RWPE2 (cell line): ENCODE measurements at regions not wholly inside any gene's neighbourhood (a gene's known extent, or its start where the extent isn't known, plus 50 kb on each side); places are given as distances from the start of the nearest gene placed in this dataset.

Source experiments
- ATAC-seq: fragments of 200-7000 bp; cut with Tn5 transposase; 3 replicates; pipeline ENCODE4 v1.9.1; 2021; ENCODE audit warnings: low read depth
- DNase-seq: peaks from one replicate; pipeline ENCODE4 v3.0.0-alpha.2; 2020; ENCODE audit warnings: low spot score
- H3K27ac ChIP-seq: fragments of 450-650 bp; 2 replicates; pipeline ENCODE4 v1.5.1; 2017; ENCODE audit warnings: mild to moderate bottlenecking; ENCODE audit not compliant: poor library complexity, severe bottlenecking
- H3K27me3 ChIP-seq: fragments of 250-450 bp; sonication (Bioruptor Pico); 2 replicates; pipeline ENCODE4 v1.5.1; 2021; ENCODE audit warnings: mild to moderate bottlenecking, moderate library complexity; ENCODE audit not compliant: insufficient read depth, poor library complexity, severe bottlenecking
- H3K36me3 ChIP-seq: fragments of 250-450 bp; sonication (Bioruptor Pico); 2 replicates; pipeline ENCODE4 v1.5.1; 2020; ENCODE audit warnings: low read depth, mild to moderate bottlenecking, moderate library complexity
- H3K4me1 ChIP-seq: fragments of 250-450 bp; sonication (Bioruptor Pico); 2 replicates; pipeline ENCODE4 v1.5.1; 2021; ENCODE audit warnings: mild to moderate bottlenecking, moderate library complexity; ENCODE audit not compliant: insufficient read depth, poor library complexity, severe bottlenecking
- H3K4me3 ChIP-seq: fragments of 250-450 bp; sonication (Bioruptor Pico); 2 replicates; pipeline ENCODE4 v1.5.1; 2021; ENCODE audit warnings: mild to moderate bottlenecking, moderate library complexity; ENCODE audit not compliant: severe bottlenecking
- H3K9me3 ChIP-seq: fragments of 250-450 bp; sonication (Bioruptor Pico); 2 replicates; pipeline ENCODE4 v1.5.1; 2021; ENCODE audit warnings: mild to moderate bottlenecking, moderate library complexity; ENCODE audit not compliant: severe bottlenecking
- TF ChIP-seq, protein P1 (sequence below): fragments of 450-650 bp; IDR thresholded peaks from one replicate; pipeline ENCODE4 v1.5.1; 2017; ENCODE audit warnings: mild to moderate bottlenecking, moderate library complexity; ENCODE audit not compliant: poor library complexity, severe bottlenecking

DNA sequence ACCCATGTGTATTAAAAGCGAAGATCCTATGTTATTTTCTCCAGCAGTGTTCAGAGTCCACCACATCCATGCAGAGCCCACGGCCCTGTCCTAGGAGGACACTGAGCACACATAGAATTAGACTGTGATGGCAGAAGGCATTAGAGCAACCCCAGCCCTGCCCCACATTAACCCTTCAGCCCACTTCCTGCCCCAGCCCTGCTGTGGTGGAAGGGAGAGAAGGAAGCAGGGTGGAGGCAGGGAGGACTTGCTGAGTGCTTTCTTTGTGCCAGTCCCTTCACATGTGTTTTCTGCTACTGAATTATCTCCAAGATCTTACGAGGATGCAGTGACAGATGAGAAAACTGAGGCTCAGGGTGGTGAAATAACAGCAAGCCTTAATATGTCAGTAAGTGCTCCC is 339.0 kb downstream of the SMAD2 start:
- Histone ChIP-seq H3K27ac (no peak overlapping the region), H3K27me3 (peaks cover 25% of the 10 kb centered on the region)

DNA sequence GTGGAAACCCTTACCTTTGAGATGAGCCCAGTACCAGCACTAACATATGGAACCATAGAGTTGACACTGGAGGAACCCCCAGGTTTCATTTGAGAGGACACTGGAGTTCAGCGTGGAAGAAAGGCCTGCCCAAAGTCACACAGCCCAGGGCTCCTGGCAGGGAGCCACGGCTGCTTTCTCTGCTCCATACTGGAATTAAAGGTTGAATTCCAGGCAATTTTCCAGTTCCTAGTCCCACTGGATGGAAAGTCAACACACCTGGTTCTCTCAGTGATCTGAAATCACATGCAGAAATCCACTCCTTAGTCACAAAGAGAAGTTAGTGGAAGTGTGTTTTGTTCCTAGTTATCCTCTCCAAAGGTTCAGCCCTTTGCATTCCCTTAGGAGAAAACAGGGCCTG is 336.1 kb upstream of the SKOR2 start:
- Histone ChIP-seq H3K36me3 (no peaks in the 10 kb centered on the region), H3K27ac (no peak overlapping the region), H3K4me1 (no peaks in the 10 kb centered on the region), H3K4me3 (no peak overlapping the region), H3K9me3 (no peaks in the 10 kb centered on the region), H3K27me3 (peaks cover 4% of the 10 kb centered on the region)
- TF ChIP-seq, protein P1, sequence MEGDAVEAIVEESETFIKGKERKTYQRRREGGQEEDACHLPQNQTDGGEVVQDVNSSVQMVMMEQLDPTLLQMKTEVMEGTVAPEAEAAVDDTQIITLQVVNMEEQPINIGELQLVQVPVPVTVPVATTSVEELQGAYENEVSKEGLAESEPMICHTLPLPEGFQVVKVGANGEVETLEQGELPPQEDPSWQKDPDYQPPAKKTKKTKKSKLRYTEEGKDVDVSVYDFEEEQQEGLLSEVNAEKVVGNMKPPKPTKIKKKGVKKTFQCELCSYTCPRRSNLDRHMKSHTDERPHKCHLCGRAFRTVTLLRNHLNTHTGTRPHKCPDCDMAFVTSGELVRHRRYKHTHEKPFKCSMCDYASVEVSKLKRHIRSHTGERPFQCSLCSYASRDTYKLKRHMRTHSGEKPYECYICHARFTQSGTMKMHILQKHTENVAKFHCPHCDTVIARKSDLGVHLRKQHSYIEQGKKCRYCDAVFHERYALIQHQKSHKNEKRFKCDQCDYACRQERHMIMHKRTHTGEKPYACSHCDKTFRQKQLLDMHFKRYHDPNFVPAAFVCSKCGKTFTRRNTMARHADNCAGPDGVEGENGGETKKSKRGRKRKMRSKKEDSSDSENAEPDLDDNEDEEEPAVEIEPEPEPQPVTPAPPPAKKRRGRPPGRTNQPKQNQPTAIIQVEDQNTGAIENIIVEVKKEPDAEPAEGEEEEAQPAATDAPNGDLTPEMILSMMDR = no peak
- DNase-seq = no peak
- no peak for ATAC-seq

More for the DNA sequence above, 339.0 kb downstream of the SMAD2 start:
- Histone ChIP-seq H3K4me3 (no peak overlapping the region), H3K36me3 (no peaks in the 10 kb centered on the region), H3K4me1 (no peaks in the 10 kb centered on the region), H3K9me3 (no peaks in the 10 kb centered on the region)
- TF ChIP-seq, protein P1 = no peak
- DNase-seq = no peak
- no peak for ATAC-seq

DNA sequence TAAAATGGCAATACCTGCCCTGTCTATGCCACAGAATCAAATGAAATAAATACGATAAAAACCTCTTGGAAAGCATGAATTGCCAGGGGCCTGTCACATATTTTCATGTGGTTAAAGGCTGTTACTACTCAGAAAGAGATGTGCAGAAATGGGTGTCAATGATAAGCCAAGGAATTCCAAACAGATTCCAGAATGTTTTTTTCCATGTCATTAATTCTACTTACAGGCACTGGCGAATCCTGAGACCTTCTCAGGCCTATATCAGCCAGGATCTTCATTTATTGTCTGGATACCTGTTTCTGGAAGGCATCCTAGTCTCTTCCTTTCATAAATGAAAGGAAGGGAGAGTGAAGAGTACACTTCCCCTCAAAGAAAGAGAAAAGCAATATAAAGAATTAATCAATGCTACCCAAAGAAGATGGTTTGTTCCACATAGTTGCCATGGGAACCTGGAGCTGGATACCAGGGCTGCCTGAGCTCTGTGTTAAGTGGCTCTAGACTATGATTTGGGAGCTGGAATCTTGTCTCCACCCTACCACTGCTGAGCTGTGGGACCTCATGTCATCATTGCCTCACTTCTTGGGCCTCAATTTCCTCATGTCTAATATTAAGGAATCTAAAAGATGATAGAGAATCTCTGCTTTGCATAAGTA is 335.1 kb upstream of the SKOR2 start:
- H3K4me1 ChIP-seq = no peaks in the 10 kb centered on the region
- H3K4me3 ChIP-seq = no peak overlapping the region
- ATAC-seq (no peak), DNase-seq (no peak)
- H3K9me3 ChIP-seq = no peaks in the 10 kb centered on the region
- H3K27me3 ChIP-seq = no peaks in the 10 kb centered on the region
- no peaks in the 10 kb centered on the region for H3K36me3 ChIP-seq
- TF ChIP-seq, protein P1 = no peak
- no peak overlapping the region for H3K27ac ChIP-seq

DNA sequence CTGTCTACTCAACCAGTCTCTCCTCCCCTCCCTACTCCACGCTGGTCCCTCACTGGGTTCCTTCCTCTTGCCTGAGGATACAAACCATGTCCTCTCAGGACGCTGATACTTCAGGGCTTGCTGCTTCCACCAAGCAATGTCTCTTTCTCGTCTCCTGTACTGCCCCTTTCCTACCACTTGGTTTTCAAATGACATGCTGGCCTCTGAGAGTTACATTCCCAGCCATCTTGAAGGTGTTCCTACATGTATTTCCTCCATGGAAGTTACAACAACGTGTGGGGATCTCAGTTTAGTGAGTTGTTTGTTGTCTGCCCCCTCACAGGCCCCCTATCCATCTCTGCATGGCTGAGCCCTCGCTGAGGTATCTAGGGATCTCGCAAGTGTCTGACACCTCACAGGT is 334.5 kb upstream of the SKOR2 start:
- Histone ChIP-seq H3K4me3 (no peak overlapping the region), H3K36me3 (no peaks in the 10 kb centered on the region), H3K9me3 (no peaks in the 10 kb centered on the region), H3K27ac (no peak overlapping the region), H3K27me3 (no peaks in the 10 kb centered on the region), H3K4me1 (no peaks in the 10 kb centered on the region)
- DNase-seq (no peak), ATAC-seq (no peak)
- TF ChIP-seq, protein P1 = no peak

DNA sequence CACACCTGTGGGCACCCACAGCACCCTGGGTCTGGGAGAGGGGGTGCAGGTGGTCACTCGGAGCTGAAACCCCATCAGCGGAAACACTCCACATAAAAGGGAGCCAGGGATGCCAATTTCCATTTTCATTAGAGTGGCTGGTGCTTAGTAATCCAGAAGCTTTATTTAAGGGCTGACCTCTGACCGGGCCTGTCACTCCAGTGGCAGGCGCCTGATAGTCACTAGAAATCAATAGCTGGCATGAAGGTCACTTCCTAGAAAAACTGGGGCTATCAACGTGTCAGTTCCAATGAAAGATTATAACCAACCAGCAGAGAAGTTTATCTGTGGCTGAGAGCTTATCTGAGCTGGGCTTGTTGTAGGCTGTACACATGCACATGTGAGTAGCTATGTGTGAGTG is 333.7 kb upstream of the SKOR2 start:
- Histone ChIP-seq H3K4me3 (no peak overlapping the region), H3K36me3 (no peaks in the 10 kb centered on the region), H3K27me3 (no peaks in the 10 kb centered on the region), H3K4me1 (no peaks in the 10 kb centered on the region), H3K9me3 (no peaks in the 10 kb centered on the region), H3K27ac (no peak overlapping the region)
- ATAC-seq (no peak), DNase-seq (no peak)
- TF ChIP-seq, protein P1 = no peak
